ENCODE measurements at regions not wholly inside any gene's neighbourhood (a gene's known extent, or its start where the extent isn't known, plus 50 kb on each side); places are given as distances from the start of the nearest gene placed in this dataset.

DNA sequence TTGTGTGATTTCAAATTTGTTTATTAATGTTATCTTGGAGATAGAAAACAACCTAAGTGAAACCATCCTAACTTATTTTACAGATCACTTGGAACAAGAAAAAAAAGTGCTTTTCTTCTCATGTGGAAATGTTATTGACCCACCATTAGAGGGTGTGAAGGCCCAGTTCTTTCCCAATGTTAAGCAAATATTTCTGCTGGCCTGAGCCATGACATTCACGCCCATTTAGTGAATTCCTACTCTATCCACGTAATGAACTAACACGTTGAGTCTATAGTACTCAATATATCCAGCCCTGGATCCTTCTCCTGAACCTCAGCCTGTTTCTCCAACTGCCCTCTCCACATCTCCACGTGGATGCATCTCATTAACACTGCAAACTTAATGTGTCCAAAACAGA is 180.6 kb upstream of the ZFP64 start:
- TF ChIP-seq POLR2A (IDR thresholded peaks at IDR 0.05; ENCODE audit: control extremely low read depth in 1 of 2, low read depth in 2 of 2, low read length in 2 of 2) (no peak), SP2 (IDR thresholded peaks at IDR 0.05; ENCODE audit: low read length) (no peak), RBBP5 (IDR thresholded peaks at IDR 0.05; ENCODE audit: borderline replicate concordance, low read depth, low read length) (no peak), JUN (IDR thresholded peaks at IDR 0.05; ENCODE audit: low read depth, low read length) (no peak), POLR2AphosphoS5 (IDR thresholded peaks at IDR 0.05; ENCODE audit: low read depth, low read length) (no peak), MAFK (IDR thresholded peaks at IDR 0.05; ENCODE audit: low read depth, low read length) (no peak), SP1 (IDR thresholded peaks at IDR 0.05; ENCODE audit: low read depth, low read length) (no peak), EGR1 (IDR thresholded peaks at IDR 0.05; ENCODE audit: borderline replicate concordance, low read depth, low read length) (no peak), EP300 (IDR thresholded peaks at IDR 0.05; ENCODE audit: borderline replicate concordance in 1 of 2, low read depth in 2 of 2, low read length in 2 of 2) (no peak), CREB1 (IDR thresholded peaks at IDR 0.05) (no peak), YY1 (IDR thresholded peaks at IDR 0.05; ENCODE audit: low read depth, low read length) (no peak)
- TF ChIP-seq, protein P1, sequence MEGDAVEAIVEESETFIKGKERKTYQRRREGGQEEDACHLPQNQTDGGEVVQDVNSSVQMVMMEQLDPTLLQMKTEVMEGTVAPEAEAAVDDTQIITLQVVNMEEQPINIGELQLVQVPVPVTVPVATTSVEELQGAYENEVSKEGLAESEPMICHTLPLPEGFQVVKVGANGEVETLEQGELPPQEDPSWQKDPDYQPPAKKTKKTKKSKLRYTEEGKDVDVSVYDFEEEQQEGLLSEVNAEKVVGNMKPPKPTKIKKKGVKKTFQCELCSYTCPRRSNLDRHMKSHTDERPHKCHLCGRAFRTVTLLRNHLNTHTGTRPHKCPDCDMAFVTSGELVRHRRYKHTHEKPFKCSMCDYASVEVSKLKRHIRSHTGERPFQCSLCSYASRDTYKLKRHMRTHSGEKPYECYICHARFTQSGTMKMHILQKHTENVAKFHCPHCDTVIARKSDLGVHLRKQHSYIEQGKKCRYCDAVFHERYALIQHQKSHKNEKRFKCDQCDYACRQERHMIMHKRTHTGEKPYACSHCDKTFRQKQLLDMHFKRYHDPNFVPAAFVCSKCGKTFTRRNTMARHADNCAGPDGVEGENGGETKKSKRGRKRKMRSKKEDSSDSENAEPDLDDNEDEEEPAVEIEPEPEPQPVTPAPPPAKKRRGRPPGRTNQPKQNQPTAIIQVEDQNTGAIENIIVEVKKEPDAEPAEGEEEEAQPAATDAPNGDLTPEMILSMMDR (IDR thresholded peaks at IDR 0.05; ENCODE audit: control extremely low read depth in 1 of 3, insufficient read depth in 1 of 3, low read depth in 1 of 3, low read length in 3 of 3), result no peak
- TF ChIP-seq, protein P2, sequence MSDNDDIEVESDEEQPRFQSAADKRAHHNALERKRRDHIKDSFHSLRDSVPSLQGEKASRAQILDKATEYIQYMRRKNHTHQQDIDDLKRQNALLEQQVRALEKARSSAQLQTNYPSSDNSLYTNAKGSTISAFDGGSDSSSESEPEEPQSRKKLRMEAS (IDR thresholded peaks at IDR 0.05), result no peak
- TF ChIP-seq, protein P3, sequence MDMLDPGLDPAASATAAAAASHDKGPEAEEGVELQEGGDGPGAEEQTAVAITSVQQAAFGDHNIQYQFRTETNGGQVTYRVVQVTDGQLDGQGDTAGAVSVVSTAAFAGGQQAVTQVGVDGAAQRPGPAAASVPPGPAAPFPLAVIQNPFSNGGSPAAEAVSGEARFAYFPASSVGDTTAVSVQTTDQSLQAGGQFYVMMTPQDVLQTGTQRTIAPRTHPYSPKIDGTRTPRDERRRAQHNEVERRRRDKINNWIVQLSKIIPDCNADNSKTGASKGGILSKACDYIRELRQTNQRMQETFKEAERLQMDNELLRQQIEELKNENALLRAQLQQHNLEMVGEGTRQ (IDR thresholded peaks at IDR 0.05; ENCODE audit: low read length), result no peak

Data from H1 (cell line).